Right lobe of liver (tissue), 4 donors: ENCODE measurements at regions not wholly inside any gene's neighbourhood (a gene's known extent, or its start where the extent isn't known, plus 50 kb on each side); places are given as distances from the start of the nearest gene placed in this dataset.

Source experiments
- POLR2A ChIP-seq: fragments of 450-650 bp; IDR thresholded peaks from one replicate; pipeline ENCODE4 v1.6.1; 2017; ENCODE audit warnings: antibody characterized with exemption, mild to moderate bottlenecking
- TF ChIP-seq, protein P1 (sequence below), 4 donors: fragments of 200-600 bp in 3 of 4; fragments of 450-650 bp in 1 of 4; IDR thresholded peaks; one replicate each; pipeline versions ENCODE4 v1.5.1 to v1.8.0; 2016 to 2022; ENCODE audit warnings: antibody characterized with exemption in 4 of 4, mild to moderate bottlenecking in 2 of 4
- donor health status: DM: no; HTN: no; CAD: no.
- donor health status: DM: no; HTN: no; CAD: no.
- donor health status: DM: no; HTN: yes; CAD: no.

DNA sequence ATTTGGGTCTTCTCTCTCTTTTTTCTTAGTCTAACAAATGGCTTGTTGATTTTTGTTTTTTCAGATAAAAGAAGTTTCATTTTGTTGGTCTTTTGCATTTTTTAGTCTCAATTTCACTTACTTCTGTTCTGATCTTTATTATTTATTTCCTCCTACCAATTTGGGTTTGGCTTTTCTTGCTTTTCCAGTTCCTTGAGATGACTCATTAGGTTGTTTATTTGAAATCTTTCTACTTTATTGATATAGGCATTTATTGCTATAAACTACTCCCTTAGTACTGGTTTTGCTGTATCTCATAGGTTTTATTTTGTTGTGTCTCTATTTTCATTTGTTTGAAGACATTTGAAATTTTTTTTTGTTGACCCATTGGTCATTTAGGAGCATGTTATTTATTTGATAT lies 152.2 kb upstream of the MPHOSPH6 start:
- TF ChIP-seq, protein P1, sequence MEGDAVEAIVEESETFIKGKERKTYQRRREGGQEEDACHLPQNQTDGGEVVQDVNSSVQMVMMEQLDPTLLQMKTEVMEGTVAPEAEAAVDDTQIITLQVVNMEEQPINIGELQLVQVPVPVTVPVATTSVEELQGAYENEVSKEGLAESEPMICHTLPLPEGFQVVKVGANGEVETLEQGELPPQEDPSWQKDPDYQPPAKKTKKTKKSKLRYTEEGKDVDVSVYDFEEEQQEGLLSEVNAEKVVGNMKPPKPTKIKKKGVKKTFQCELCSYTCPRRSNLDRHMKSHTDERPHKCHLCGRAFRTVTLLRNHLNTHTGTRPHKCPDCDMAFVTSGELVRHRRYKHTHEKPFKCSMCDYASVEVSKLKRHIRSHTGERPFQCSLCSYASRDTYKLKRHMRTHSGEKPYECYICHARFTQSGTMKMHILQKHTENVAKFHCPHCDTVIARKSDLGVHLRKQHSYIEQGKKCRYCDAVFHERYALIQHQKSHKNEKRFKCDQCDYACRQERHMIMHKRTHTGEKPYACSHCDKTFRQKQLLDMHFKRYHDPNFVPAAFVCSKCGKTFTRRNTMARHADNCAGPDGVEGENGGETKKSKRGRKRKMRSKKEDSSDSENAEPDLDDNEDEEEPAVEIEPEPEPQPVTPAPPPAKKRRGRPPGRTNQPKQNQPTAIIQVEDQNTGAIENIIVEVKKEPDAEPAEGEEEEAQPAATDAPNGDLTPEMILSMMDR (IDR thresholded peaks at IDR 0.05) = no peak
- no peak for TF ChIP-seq POLR2A
